OCI-LY7 (cell line): ENCODE measurements at regions not wholly inside any gene's neighbourhood (a gene's known extent, or its start where the extent isn't known, plus 50 kb on each side); places are given as distances from the start of the nearest gene placed in this dataset.

ENCODE experiments used
- BruUV-seq: library from RNA; stranded (reverse); fragments of 400-500 nt; replicated peaks from 2 replicates; lab custom pipeline; 2021; lab: Mats Ljungman, UMichigan
- CTCF ChIA-PET: fragments of 300-600 bp; sonication (Branson Sonifier 250); formaldehyde crosslinking; loops from one replicate; lab custom pipeline; 2022; ENCODE audit warnings: antibody characterized with exemption; ENCODE audit not compliant: unreplicated experiment; lab: Charles Lee
- POLR2A ChIA-PET: fragments of 300-600 bp; sonication (Branson Sonifier 250); formaldehyde crosslinking; loops from one replicate; lab custom pipeline; 2022; ENCODE audit warnings: antibody characterized with exemption; lab: Charles Lee
- DNase-seq: peaks from one replicate; pipeline ENCODE4 v3.0.0-alpha.2; 2015; ENCODE audit warnings: low spot score
- H2AFZ ChIP-seq: fragments of 200-600 bp; sonication (generic), shearing (Covaris generic); 2 replicates; pipeline ENCODE4 v1.6.1; 2014; ENCODE audit warnings: mild to moderate bottlenecking, antibody characterized with exemption, low read length, moderate library complexity
- H3K27ac ChIP-seq: fragments of 200-600 bp; sonication (generic); 2 replicates; pipeline ENCODE4 v1.5.1; 2014; ENCODE audit warnings: mixed run types, low read depth, mild to moderate bottlenecking, moderate library complexity, low read length, inconsistent platforms; ENCODE audit not compliant: poor library complexity, severe bottlenecking
- H3K36me3 ChIP-seq: fragments of 200-600 bp; sonication (generic); 2 replicates; pipeline ENCODE4 v1.6.1; 2014; ENCODE audit warnings: mild to moderate bottlenecking, antibody characterized with exemption, low read length, moderate library complexity, mixed read lengths; ENCODE audit not compliant: insufficient read depth
- H3K4me1 ChIP-seq: fragments of 200-600 bp; sonication (generic); 2 replicates; pipeline ENCODE4 v1.5.1; 2014; ENCODE audit warnings: mild to moderate bottlenecking, low read length; ENCODE audit not compliant: insufficient read depth, poor library complexity, severe bottlenecking
- H3K4me2 ChIP-seq: fragments of 200-600 bp; sonication (generic); 2 replicates; pipeline ENCODE4 v1.6.1; 2014; ENCODE audit warnings: mild to moderate bottlenecking, low read length
- H3K4me3 ChIP-seq: fragments of 200-600 bp; sonication (generic); 2 replicates; pipeline ENCODE4 v1.5.1; 2014; ENCODE audit warnings: mild to moderate bottlenecking, low read depth, low read length; ENCODE audit not compliant: poor library complexity, severe bottlenecking
- H3K79me2 ChIP-seq: fragments of 200-600 bp; sonication (generic); 2 replicates; pipeline ENCODE4 v1.6.1; 2016; ENCODE audit warnings: low read depth, mild to moderate bottlenecking, low read length, moderate library complexity, mixed read lengths; ENCODE audit not compliant: insufficient read depth
- H3K9me2 ChIP-seq: fragments of 200-600 bp; sonication (generic); 2 replicates; pipeline ENCODE4 v1.6.1; 2016; ENCODE audit warnings: mild to moderate bottlenecking, low read length, mixed read lengths; ENCODE audit not compliant: insufficient read depth
- H3K9me3 ChIP-seq: fragments of 200-600 bp; sonication (generic); 2 replicates; pipeline ENCODE4 v1.6.1; 2014; ENCODE audit warnings: mild to moderate bottlenecking, mixed run types, low read length, mixed read lengths
- H4K20me1 ChIP-seq: fragments of 200-600 bp; sonication (generic); 2 replicates; pipeline ENCODE4 v1.6.1; 2014; ENCODE audit warnings: mild to moderate bottlenecking, antibody characterized with exemption, low read length, moderate library complexity, mixed read lengths; ENCODE audit not compliant: insufficient read depth
- EZH2phosphoT487 ChIP-seq: fragments of 200-600 bp; sonication (generic); IDR thresholded peaks from 2 replicates; pipeline ENCODE4 v1.6.1; 2018; ENCODE audit warnings: low read depth, borderline replicate concordance, mild to moderate bottlenecking, mixed run types, antibody characterized with exemption, low read length, moderate library complexity, mixed read lengths
- intact Hi-C: fragments of 100-400 bp; cut with micrococcal nuclease; formaldehyde crosslinking; loops from one replicate; pipeline ENCODE4 v1.10.0; 2022; ENCODE audit not compliant: unreplicated experiment
- TF ChIP-seq, protein P1 (sequence below): fragments of 200-600 bp; sonication (generic); conservative IDR thresholded peaks from 2 replicates; pipeline ENCODE4 v1.5.1; 2014; ENCODE audit warnings: mild to moderate bottlenecking, antibody characterized with exemption, low read length, moderate library complexity, mixed read lengths

DNA sequence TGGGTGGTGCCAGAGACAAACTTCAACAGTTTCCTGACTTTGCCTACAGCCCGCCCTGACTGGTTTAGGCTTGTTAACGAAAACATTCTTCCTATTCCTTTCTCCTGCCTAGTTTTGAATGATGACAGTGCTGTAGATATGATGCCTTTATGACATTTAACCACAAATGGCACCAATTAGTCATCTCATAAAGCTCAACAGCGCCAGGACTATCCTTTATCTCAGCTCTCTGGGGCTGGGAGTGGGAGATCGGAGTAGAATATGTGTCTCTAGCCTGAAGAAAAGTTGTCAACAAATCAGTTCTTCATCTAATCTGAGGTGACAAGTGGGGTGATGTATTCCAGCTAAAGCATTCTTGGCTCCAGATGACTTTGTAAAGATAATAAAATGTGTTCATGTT, 64.6 kb upstream of the SH3RF1 start:
- no peaks in the 10 kb centered on the region for H3K36me3 ChIP-seq
- DNase-seq: no peak
- no peaks in the 10 kb centered on the region for H3K79me2 ChIP-seq
- no peak overlapping the region for H3K4me3 ChIP-seq
- no peaks in the 10 kb centered on the region for H4K20me1 ChIP-seq
- H2AFZ ChIP-seq: no peak overlapping the region
- H3K9me3 ChIP-seq: no peaks in the 10 kb centered on the region
- H3K9me2 ChIP-seq: no peaks in the 10 kb centered on the region
- TF ChIP-seq, protein P1, sequence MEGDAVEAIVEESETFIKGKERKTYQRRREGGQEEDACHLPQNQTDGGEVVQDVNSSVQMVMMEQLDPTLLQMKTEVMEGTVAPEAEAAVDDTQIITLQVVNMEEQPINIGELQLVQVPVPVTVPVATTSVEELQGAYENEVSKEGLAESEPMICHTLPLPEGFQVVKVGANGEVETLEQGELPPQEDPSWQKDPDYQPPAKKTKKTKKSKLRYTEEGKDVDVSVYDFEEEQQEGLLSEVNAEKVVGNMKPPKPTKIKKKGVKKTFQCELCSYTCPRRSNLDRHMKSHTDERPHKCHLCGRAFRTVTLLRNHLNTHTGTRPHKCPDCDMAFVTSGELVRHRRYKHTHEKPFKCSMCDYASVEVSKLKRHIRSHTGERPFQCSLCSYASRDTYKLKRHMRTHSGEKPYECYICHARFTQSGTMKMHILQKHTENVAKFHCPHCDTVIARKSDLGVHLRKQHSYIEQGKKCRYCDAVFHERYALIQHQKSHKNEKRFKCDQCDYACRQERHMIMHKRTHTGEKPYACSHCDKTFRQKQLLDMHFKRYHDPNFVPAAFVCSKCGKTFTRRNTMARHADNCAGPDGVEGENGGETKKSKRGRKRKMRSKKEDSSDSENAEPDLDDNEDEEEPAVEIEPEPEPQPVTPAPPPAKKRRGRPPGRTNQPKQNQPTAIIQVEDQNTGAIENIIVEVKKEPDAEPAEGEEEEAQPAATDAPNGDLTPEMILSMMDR: no peak
- TF ChIP-seq EZH2phosphoT487: no peak
- no peak overlapping the region for H3K4me2 ChIP-seq
- intact Hi-C loops: no loop called here
- ChIA-PET CTCF (no interaction called here), POLR2A (no interaction called here)
- no peaks in the 10 kb centered on the region for H3K4me1 ChIP-seq
- no TSS peak for BruUV-seq
- H3K27ac ChIP-seq: no peak overlapping the region

DNA sequence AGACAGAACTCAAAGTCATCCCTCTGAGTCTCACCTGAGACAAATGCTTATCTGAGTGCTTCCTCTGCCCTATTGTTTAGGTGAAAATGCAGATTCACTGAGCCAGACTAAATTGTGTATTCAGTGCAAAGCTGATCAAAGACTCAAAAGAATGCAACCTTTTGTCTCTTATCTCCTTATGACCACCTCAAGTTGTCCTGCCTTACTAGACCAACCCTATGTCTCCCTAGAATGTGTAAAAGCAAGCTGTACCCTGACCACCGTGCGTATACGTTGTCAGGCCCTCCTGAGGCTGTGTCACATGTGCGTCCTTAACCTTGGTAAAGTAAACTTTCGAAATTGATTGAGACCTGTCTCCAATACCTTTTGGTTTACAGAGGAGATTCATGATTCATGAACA, 63.6 kb upstream of the SH3RF1 start:
- TF ChIP-seq, protein P1: no peak
- no peak for TF ChIP-seq EZH2phosphoT487
- Histone ChIP-seq H3K4me3 (no peak overlapping the region), H3K27ac (no peak overlapping the region), H3K9me3 (no peaks in the 10 kb centered on the region), H2AFZ (no peak overlapping the region), H3K79me2 (no peaks in the 10 kb centered on the region), H3K36me3 (no peaks in the 10 kb centered on the region), H4K20me1 (no peaks in the 10 kb centered on the region), H3K9me2 (no peaks in the 10 kb centered on the region), H3K4me2 (no peak overlapping the region), H3K4me1 (no peaks in the 10 kb centered on the region)
- POLR2A ChIA-PET: no interaction called here
- no peak for DNase-seq
- intact Hi-C loops: no loop called here
- BruUV-seq: no TSS peak
- CTCF ChIA-PET: no interaction called here

DNA sequence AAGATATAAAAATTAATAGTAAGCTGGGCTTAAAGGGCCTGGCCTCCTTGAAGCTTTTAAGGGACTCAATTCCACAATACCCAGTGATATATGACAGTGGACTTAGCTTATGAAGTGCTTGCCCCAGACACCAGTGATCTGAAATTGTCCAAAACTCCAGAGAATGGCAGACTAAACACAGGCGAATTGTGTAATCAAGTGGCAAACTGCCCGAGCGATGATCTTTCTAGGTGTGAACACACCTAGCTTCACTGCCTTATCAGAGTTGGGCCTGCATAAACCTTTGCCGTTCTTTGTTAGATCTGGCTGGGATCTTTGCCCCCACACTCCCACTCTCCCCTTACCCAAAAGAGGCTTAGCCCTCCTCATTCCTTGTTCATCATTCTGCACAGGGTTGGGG, 62.5 kb upstream of the SH3RF1 start:
- Histone ChIP-seq H3K36me3 (no peaks in the 10 kb centered on the region), H3K4me1 (no peaks in the 10 kb centered on the region), H3K4me3 (no peak overlapping the region), H3K27ac (no peak overlapping the region), H2AFZ (no peak overlapping the region), H3K4me2 (no peak overlapping the region), H3K9me2 (no peaks in the 10 kb centered on the region), H4K20me1 (no peaks in the 10 kb centered on the region), H3K79me2 (no peaks in the 10 kb centered on the region), H3K9me3 (no peaks in the 10 kb centered on the region)
- ChIA-PET POLR2A (no interaction called here), CTCF (no interaction called here)
- intact Hi-C loops: no loop called here
- no peak for DNase-seq
- TF ChIP-seq, protein P1: no peak
- no peak for TF ChIP-seq EZH2phosphoT487
- no TSS peak for BruUV-seq
